ENCODE measurements at regions not wholly inside any gene's neighbourhood (a gene's known extent, or its start where the extent isn't known, plus 50 kb on each side); places are given as distances from the start of the nearest gene placed in this dataset.
"Not testable (repeated sequence)": the region's sequence is repeated elsewhere in the genome, so short reads cannot be mapped to it uniquely, and the experiment has no call there.

- POLR2A ChIA-PET (ENCODE audit: low non-redundant PET); DNase-seq (ENCODE audit: low spot score); H3K27ac ChIP-seq (ENCODE audit: low read depth, low read length, poor library complexity, severe bottlenecking); H3K36me3 ChIP-seq (ENCODE audit: insufficient read depth, low read length, poor library complexity, severe bottlenecking); CTCF ChIA-PET; intact Hi-C loops (cut with micrococcal nuclease; ENCODE audit: unreplicated experiment); H3K27me3 ChIP-seq (replicated peaks; ENCODE audit: insufficient read depth, low read depth, low read length, poor library complexity); H3K4me1 ChIP-seq (ENCODE audit: insufficient read depth, low read length, poor library complexity, severe bottlenecking); BruUV-seq (replicated peaks); H3K4me3 ChIP-seq (ENCODE audit: low read depth, low read length, poor library complexity, severe bottlenecking): not testable (repeated sequence)
- H3K9me3 ChIP-seq (ENCODE audit: low read depth, low read length, poor library complexity, severe bottlenecking): peaks cover 13% of the 10 kb centered on the region
These were observed 61.3 kb downstream of the ZNF860 start for GRCh38 chr3:32042867-32043266.

GRCh38 chr3:32045091-32045915 lies 61.1 kb upstream of the GPD1L start:
- Histone ChIP-seq H3K36me3 (ENCODE audit: insufficient read depth, low read length, poor library complexity, severe bottlenecking) (no peaks in the 10 kb centered on the region), H3K9me3 (ENCODE audit: low read depth, low read length, poor library complexity, severe bottlenecking) (peaks cover 13% of the 10 kb centered on the region), H3K27ac (ENCODE audit: low read depth, low read length, poor library complexity, severe bottlenecking) (no peak overlapping the region), H3K4me1 (ENCODE audit: insufficient read depth, low read length, poor library complexity, severe bottlenecking) (peaks cover 4% of the 10 kb centered on the region), H3K4me3 (ENCODE audit: low read depth, low read length, poor library complexity, severe bottlenecking) (no peak overlapping the region), H3K27me3 (replicated peaks; ENCODE audit: insufficient read depth, low read depth, low read length, poor library complexity) (no peaks in the 10 kb centered on the region)
- POLR2A ChIA-PET (ENCODE audit: low non-redundant PET): interaction anchor here (0.6 kb wide), 1 partner anchor 30 kb away, joined by 3 read pairs; no protein-coding TSS in a partner anchor
- no peak for TF ChIP-seq CTCF (conservative IDR thresholded peaks at IDR 0.05; ENCODE audit: low read depth, low read length)
- no peak for TF ChIP-seq EZH2 (IDR thresholded peaks at IDR 0.05; ENCODE audit: borderline replicate concordance, low read depth, low read length, poor library complexity, severe bottlenecking)
- no TSS peak for BruUV-seq (replicated peaks)
- no peak for DNase-seq (ENCODE audit: low spot score)
- intact Hi-C loops (cut with micrococcal nuclease; ENCODE audit: unreplicated experiment): no loop called here
- CTCF ChIA-PET: interaction anchor here (0.6 kb wide), 1 partner anchor 951 kb away, joined by 5 read pairs; no protein-coding TSS in a partner anchor

GRCh38 chr3:32046102-32046501 lies 60.3 kb upstream of the GPD1L start:
- POLR2A ChIA-PET (ENCODE audit: low non-redundant PET): no interaction called here
- peaks cover 13% of the 10 kb centered on the region for H3K9me3 ChIP-seq (ENCODE audit: low read depth, low read length, poor library complexity, severe bottlenecking)
- no peak for TF ChIP-seq CTCF (conservative IDR thresholded peaks at IDR 0.05; ENCODE audit: low read depth, low read length)
- TF ChIP-seq EZH2 (IDR thresholded peaks at IDR 0.05; ENCODE audit: borderline replicate concordance, low read depth, low read length, poor library complexity, severe bottlenecking): no peak
- CTCF ChIA-PET: no interaction called here
- H3K4me3 ChIP-seq (ENCODE audit: low read depth, low read length, poor library complexity, severe bottlenecking): no peak overlapping the region
- no peaks in the 10 kb centered on the region for H3K27me3 ChIP-seq (replicated peaks; ENCODE audit: insufficient read depth, low read depth, low read length, poor library complexity)
- H3K36me3 ChIP-seq (ENCODE audit: insufficient read depth, low read length, poor library complexity, severe bottlenecking): no peaks in the 10 kb centered on the region
- peaks cover 4% of the 10 kb centered on the region for H3K4me1 ChIP-seq (ENCODE audit: insufficient read depth, low read length, poor library complexity, severe bottlenecking)
- intact Hi-C loops (cut with micrococcal nuclease; ENCODE audit: unreplicated experiment): no loop called here
- H3K27ac ChIP-seq (ENCODE audit: low read depth, low read length, poor library complexity, severe bottlenecking): no peak overlapping the region
- DNase-seq (ENCODE audit: low spot score): no peak
- BruUV-seq (replicated peaks): no TSS peak

Data from A673 (cell line).